MM.1S (cell line): ENCODE measurements at regions not wholly inside any gene's neighbourhood (a gene's known extent, or its start where the extent isn't known, plus 50 kb on each side); places are given as distances from the start of the nearest gene placed in this dataset.

Experiments
- DNase-seq: peaks from one replicate; pipeline ENCODE4 v3.0.0-alpha.2; 2015
- H2AFZ ChIP-seq: fragments of 300-600 bp; sonication (generic); 2 replicates; pipeline ENCODE4 v1.6.0; 2016; ENCODE audit warnings: antibody characterized with exemption, low read length
- H3F3A ChIP-seq: fragments of 300-600 bp; sonication (generic); 2 replicates; pipeline ENCODE4 v1.6.1; 2016; ENCODE audit warnings: mild to moderate bottlenecking, antibody characterized with exemption, low read length, moderate library complexity, mixed read lengths; ENCODE audit not compliant: insufficient read depth
- H3K27ac ChIP-seq: fragments of 300-600 bp; sonication (generic); 2 replicates; pipeline ENCODE4 v1.5.1; 2016; ENCODE audit warnings: mild to moderate bottlenecking, low read length
- H3K27me3 ChIP-seq: fragments of 300-600 bp; sonication (generic); replicated peaks from 2 replicates; pipeline ENCODE4 v1.6.0; 2016; ENCODE audit warnings: low read length; ENCODE audit not compliant: insufficient read depth
- H3K36me3 ChIP-seq: fragments of 300-600 bp; sonication (generic); replicated peaks from 2 replicates; pipeline ENCODE4 v1.6.1; 2016; ENCODE audit warnings: mild to moderate bottlenecking, low read length, mixed read lengths; ENCODE audit not compliant: insufficient read depth
- H3K4me1 ChIP-seq: fragments of 300-600 bp; sonication (generic); 2 replicates; pipeline ENCODE4 v1.6.1; 2016; ENCODE audit warnings: low read length, mixed read lengths
- H3K4me2 ChIP-seq: fragments of 300-600 bp; sonication (generic); 2 replicates; pipeline ENCODE4 v1.6.0; 2016; ENCODE audit warnings: low read depth, low read length
- H3K4me3 ChIP-seq: fragments of 300-600 bp; sonication (generic); 2 replicates; pipeline ENCODE4 v1.5.1; 2016; ENCODE audit warnings: low read length, mixed read lengths
- H3K79me2 ChIP-seq: fragments of 300-600 bp; sonication (generic); 2 replicates; pipeline ENCODE4 v1.6.1; 2016; ENCODE audit warnings: mixed run types, low read length, mixed read lengths
- H3K9ac ChIP-seq: fragments of 300-600 bp; sonication (generic); 2 replicates; pipeline ENCODE4 v1.6.1; 2016; ENCODE audit warnings: low read length, mixed read lengths
- H3K9me2 ChIP-seq: fragments of 300-600 bp; sonication (generic); replicated peaks from 2 replicates; pipeline ENCODE4 v1.6.1; 2016; ENCODE audit warnings: mild to moderate bottlenecking, low read length, mixed read lengths; ENCODE audit not compliant: insufficient read depth
- H3K9me3 ChIP-seq: fragments of 300-600 bp; sonication (generic); replicated peaks from 2 replicates; pipeline ENCODE4 v1.6.1; 2016; ENCODE audit warnings: mild to moderate bottlenecking, low read length, mixed read lengths; ENCODE audit not compliant: insufficient read depth
- H4K20me1 ChIP-seq: fragments of 300-600 bp; sonication (generic); 2 replicates; pipeline ENCODE4 v1.6.1; 2016; ENCODE audit warnings: mild to moderate bottlenecking, low read length, moderate library complexity, mixed read lengths; ENCODE audit not compliant: insufficient read depth
- CTCF ChIP-seq: fragments of 300-600 bp; sonication (generic); IDR thresholded peaks from 2 replicates; pipeline ENCODE4 v1.5.1; 2016; ENCODE audit warnings: antibody characterized with exemption, low read length, mixed read lengths
- EZH2 ChIP-seq: fragments of 300-600 bp; sonication (generic); optimal IDR thresholded peaks from 2 replicates; pipeline ENCODE3; 2017; ENCODE audit warnings: low read depth, mild to moderate bottlenecking, antibody characterized with exemption, low read length, mixed read lengths
- EZH2phosphoT487 ChIP-seq: fragments of 300-600 bp; sonication (generic); IDR thresholded peaks from 2 replicates; pipeline ENCODE4 v1.6.1; 2018; ENCODE audit warnings: antibody characterized with exemption, low read length

GRCh38 chr6:49252901-49253300 is 210.2 kb downstream of the MMUT start:
- no peaks in the 10 kb centered on the region for H3K27me3 ChIP-seq
- TF ChIP-seq EZH2phosphoT487 (no peak), CTCF (no peak), EZH2 (no peak)
- H3K4me2 ChIP-seq, result no peak overlapping the region
- no peaks in the 10 kb centered on the region for H3K4me1 ChIP-seq
- no peaks in the 10 kb centered on the region for H3K36me3 ChIP-seq
- no peaks in the 10 kb centered on the region for H3F3A ChIP-seq
- no peaks in the 10 kb centered on the region for H3K79me2 ChIP-seq
- H3K9me2 ChIP-seq, result no peaks in the 10 kb centered on the region
- H3K4me3 ChIP-seq, result no peak overlapping the region
- no peak overlapping the region for H2AFZ ChIP-seq
- H4K20me1 ChIP-seq, result no peaks in the 10 kb centered on the region
- H3K9ac ChIP-seq, result no peak overlapping the region
- no peaks in the 10 kb centered on the region for H3K9me3 ChIP-seq
- no peak overlapping the region for H3K27ac ChIP-seq
- DNase-seq, result no peak

- no peak for DNase-seq
Measured at GRCh38 chr6:49233483-49233882, 229.6 kb downstream of the MMUT start.

GRCh38 chr6:49225471-49225870 is 237.6 kb downstream of the MMUT start:
- H2AFZ ChIP-seq, result no peak overlapping the region
- H3K9ac ChIP-seq, result no peak overlapping the region
- no peaks in the 10 kb centered on the region for H4K20me1 ChIP-seq
- TF ChIP-seq EZH2 (no peak), CTCF (no peak), EZH2phosphoT487 (no peak)
- H3F3A ChIP-seq, result no peaks in the 10 kb centered on the region
- no peaks in the 10 kb centered on the region for H3K79me2 ChIP-seq
- DNase-seq, result no peak
- no peaks in the 10 kb centered on the region for H3K9me3 ChIP-seq
- no peaks in the 10 kb centered on the region for H3K27me3 ChIP-seq
- H3K4me2 ChIP-seq, result no peak overlapping the region
- H3K36me3 ChIP-seq, result no peaks in the 10 kb centered on the region
- H3K4me3 ChIP-seq, result no peak overlapping the region
- H3K27ac ChIP-seq, result no peak overlapping the region
- no peaks in the 10 kb centered on the region for H3K9me2 ChIP-seq
- no peaks in the 10 kb centered on the region for H3K4me1 ChIP-seq

More at GRCh38 chr6:49233483-49233882, 229.6 kb downstream of the MMUT start:
- H3K27me3 ChIP-seq, result no peaks in the 10 kb centered on the region
- no peaks in the 10 kb centered on the region for H3K36me3 ChIP-seq
- H4K20me1 ChIP-seq, result no peaks in the 10 kb centered on the region
- H2AFZ ChIP-seq, result no peak overlapping the region
- no peak for TF ChIP-seq EZH2phosphoT487
- TF ChIP-seq CTCF, result no peak
- no peak for TF ChIP-seq EZH2
- no peak overlapping the region for H3K27ac ChIP-seq
- no peaks in the 10 kb centered on the region for H3K9me2 ChIP-seq
- no peaks in the 10 kb centered on the region for H3F3A ChIP-seq
- no peak overlapping the region for H3K4me2 ChIP-seq
- H3K4me1 ChIP-seq, result no peaks in the 10 kb centered on the region
- H3K4me3 ChIP-seq, result no peak overlapping the region
- no peaks in the 10 kb centered on the region for H3K9me3 ChIP-seq
- H3K9ac ChIP-seq, result no peak overlapping the region
- H3K79me2 ChIP-seq, result no peaks in the 10 kb centered on the region
